ENCODE measurements at regions not wholly inside any gene's neighbourhood (a gene's known extent, or its start where the extent isn't known, plus 50 kb on each side); places are given as distances from the start of the nearest gene placed in this dataset.

- TF ChIP-seq, protein P1, sequence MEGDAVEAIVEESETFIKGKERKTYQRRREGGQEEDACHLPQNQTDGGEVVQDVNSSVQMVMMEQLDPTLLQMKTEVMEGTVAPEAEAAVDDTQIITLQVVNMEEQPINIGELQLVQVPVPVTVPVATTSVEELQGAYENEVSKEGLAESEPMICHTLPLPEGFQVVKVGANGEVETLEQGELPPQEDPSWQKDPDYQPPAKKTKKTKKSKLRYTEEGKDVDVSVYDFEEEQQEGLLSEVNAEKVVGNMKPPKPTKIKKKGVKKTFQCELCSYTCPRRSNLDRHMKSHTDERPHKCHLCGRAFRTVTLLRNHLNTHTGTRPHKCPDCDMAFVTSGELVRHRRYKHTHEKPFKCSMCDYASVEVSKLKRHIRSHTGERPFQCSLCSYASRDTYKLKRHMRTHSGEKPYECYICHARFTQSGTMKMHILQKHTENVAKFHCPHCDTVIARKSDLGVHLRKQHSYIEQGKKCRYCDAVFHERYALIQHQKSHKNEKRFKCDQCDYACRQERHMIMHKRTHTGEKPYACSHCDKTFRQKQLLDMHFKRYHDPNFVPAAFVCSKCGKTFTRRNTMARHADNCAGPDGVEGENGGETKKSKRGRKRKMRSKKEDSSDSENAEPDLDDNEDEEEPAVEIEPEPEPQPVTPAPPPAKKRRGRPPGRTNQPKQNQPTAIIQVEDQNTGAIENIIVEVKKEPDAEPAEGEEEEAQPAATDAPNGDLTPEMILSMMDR (IDR thresholded peaks at IDR 0.05 in 4 of 5, conservative IDR thresholded peaks at IDR 0.05 in 1 of 5), result no peak
- TF ChIP-seq POLR2A (IDR thresholded peaks at IDR 0.05), result no peak
Measured at GRCh38 chr10:4385231-4385870, 440.7 kb upstream of the AKR1E2 start.
